ENCODE measurements at regions not wholly inside any gene's neighbourhood (a gene's known extent, or its start where the extent isn't known, plus 50 kb on each side); places are given as distances from the start of the nearest gene placed in this dataset.

- TF ChIP-seq CTCF (conservative IDR thresholded peaks at IDR 0.05 in 1 of 2, IDR thresholded peaks at IDR 0.05 in 1 of 2; ENCODE audit: low read depth in 1 of 2, low read length in 2 of 2) (no peak), EZH2 (IDR thresholded peaks at IDR 0.05; ENCODE audit: low read length, missing control alignments) (no peak)
Measured at GRCh38 chr4:129788486-129788885, 692.5 kb downstream of the C4orf33 start.

Data from fibroblast of lung (primary cell).